HG02870 (cell line): ENCODE measurements at regions not wholly inside any gene's neighbourhood (a gene's known extent, or its start where the extent isn't known, plus 50 kb on each side); places are given as distances from the start of the nearest gene placed in this dataset.

Experiments
- ATAC-seq: cut with Tn5 transposase; IDR thresholded peaks from one replicate; pipeline ENCODE4 v1.9.1; 2021; ENCODE audit warnings: mild to moderate bottlenecking, moderate library complexity; ENCODE audit not compliant: unreplicated experiment

- no peak for ATAC-seq
These were observed 110.2 kb upstream of the FOXQ1 start for GRCh38 chr6:1201547-1202200.

GRCh38 chr6:1200409-1201101, 111.3 kb upstream of the FOXQ1 start:
- ATAC-seq = no peak

GRCh38 chr6:1200081-1200408, 111.9 kb upstream of the FOXQ1 start:
- ATAC-seq = no peak

- ATAC-seq = no peak
These were observed 114.6 kb upstream of the FOXQ1 start for GRCh38 chr6:1197309-1197708.

- no peak for ATAC-seq
These were observed 120.7 kb upstream of the FOXQ1 start for GRCh38 chr6:1191141-1191630.

- ATAC-seq = no peak
These were observed 121.5 kb upstream of the FOXQ1 start for GRCh38 chr6:1190366-1190765.

GRCh38 chr6:1188199-1188598, 123.7 kb upstream of the FOXQ1 start:
- no peak for ATAC-seq

- ATAC-seq = no peak
These were observed 124.4 kb upstream of the FOXQ1 start for GRCh38 chr6:1187293-1188131.

GRCh38 chr6:1184318-1184717, 127.6 kb upstream of the FOXQ1 start:
- ATAC-seq = no peak

GRCh38 chr6:1182722-1183521, 129.0 kb upstream of the FOXQ1 start:
- no peak for ATAC-seq

- no peak for ATAC-seq
These were observed 129.8 kb upstream of the FOXQ1 start for GRCh38 chr6:1181939-1182605.

GRCh38 chr6:1179571-1180459, 132.1 kb upstream of the FOXQ1 start:
- ATAC-seq = no peak

GRCh38 chr6:1178590-1178989, 133.3 kb upstream of the FOXQ1 start:
- no peak for ATAC-seq

GRCh38 chr6:1176567-1176966, 135.3 kb upstream of the FOXQ1 start:
- ATAC-seq = no peak

- no peak for ATAC-seq
These were observed 136.0 kb upstream of the FOXQ1 start for GRCh38 chr6:1175877-1176276.

- ATAC-seq = no peak
These were observed 141.1 kb upstream of the FOXQ1 start for GRCh38 chr6:1170794-1171193.

GRCh38 chr6:1164600-1164999, 147.3 kb upstream of the FOXQ1 start:
- ATAC-seq = no peak

- no peak for ATAC-seq
These were observed 148.4 kb upstream of the FOXQ1 start for GRCh38 chr6:1163501-1163900.
